Caco-2 (cell line): ENCODE measurements at regions not wholly inside any gene's neighbourhood (a gene's known extent, or its start where the extent isn't known, plus 50 kb on each side); places are given as distances from the start of the nearest gene placed in this dataset.

Experiments
- BruUV-seq: library from RNA; stranded (reverse); fragments of 400-500 nt; replicated peaks from 2 replicates; lab custom pipeline; 2021; lab: Mats Ljungman, UMichigan
- CTCF ChIA-PET: fragments of 300-600 bp; sonication (Branson Sonifier 250); formaldehyde crosslinking; loops from one replicate; lab custom pipeline; 2022; ENCODE audit warnings: antibody characterized with exemption; lab: Charles Lee
- POLR2A ChIA-PET: fragments of 300-600 bp; sonication (Branson Sonifier 250); formaldehyde crosslinking; loops from one replicate; lab custom pipeline; 2022; ENCODE audit warnings: antibody characterized with exemption; lab: Charles Lee
- DNase-seq, 2 experiments: peaks; one replicate each; pipeline versions ENCODE4 v3.0.0 to v3.0.0-alpha.2; 2020 to 2022
- H3K27me3 ChIP-seq: replicated peaks from 2 replicates; pipeline ENCODE4 v1.6.0; 2011; ENCODE audit warnings: low read length; ENCODE audit not compliant: control insufficient read depth, insufficient read depth
- H3K36me3 ChIP-seq: 2 replicates; pipeline ENCODE4 v1.5.1; 2011; ENCODE audit warnings: low read length; ENCODE audit not compliant: control insufficient read depth, insufficient read depth
- H3K4me1 ChIP-seq: fragments of 250-450 bp; sonication (Bioruptor Pico); 2 replicates; pipeline ENCODE4 v1.5.1; 2020; ENCODE audit warnings: mild to moderate bottlenecking
- H3K4me3 ChIP-seq: 2 replicates; pipeline ENCODE4 v1.5.1; 2011; ENCODE audit warnings: low read depth, mild to moderate bottlenecking, control low read depth, low read length
- H3K9me3 ChIP-seq: fragments of 250-450 bp; sonication (Bioruptor Pico); 2 replicates; pipeline ENCODE4 v1.5.1; 2020; ENCODE audit warnings: mild to moderate bottlenecking, moderate library complexity
- H3K27ac Mint-ChIP-seq: one replicate; pipeline ENCODE4 v1.8.0; 2022; ENCODE audit warnings: mixed read lengths; ENCODE audit not compliant: unreplicated experiment
- H3K27me3 Mint-ChIP-seq: one replicate; pipeline ENCODE4 v1.8.0; 2022; ENCODE audit warnings: mixed read lengths; ENCODE audit not compliant: insufficient read depth, unreplicated experiment
- H3K36me3 Mint-ChIP-seq: one replicate; pipeline ENCODE4 v1.8.0; 2022; ENCODE audit warnings: mild to moderate bottlenecking, mixed read lengths; ENCODE audit not compliant: insufficient read depth, unreplicated experiment
- H3K4me1 Mint-ChIP-seq: one replicate; pipeline ENCODE4 v1.8.0; 2022; ENCODE audit warnings: low read depth, mixed read lengths; ENCODE audit not compliant: unreplicated experiment
- H3K4me3 Mint-ChIP-seq: one replicate; pipeline ENCODE4 v1.8.0; 2022; ENCODE audit warnings: mild to moderate bottlenecking, moderate library complexity, mixed read lengths; ENCODE audit not compliant: unreplicated experiment
- H3K9me3 Mint-ChIP-seq: one replicate; pipeline ENCODE4 v1.8.0; 2022; ENCODE audit warnings: mixed read lengths; ENCODE audit not compliant: unreplicated experiment
- CTCF ChIP-seq, 2 experiments: fragments of 200-600 bp in 1 of 2; IDR thresholded peaks; 1 replicate in 1 of 2; 2 replicates in 1 of 2; pipeline versions ENCODE4 v1.5.1 to v1.8.0; 2011 to 2022; ENCODE audit warnings: antibody characterized with exemption in 1 of 2, control low read depth in 1 of 2, inconsistent platforms in 1 of 2, low read depth in 1 of 2, low read length in 1 of 2, mild to moderate bottlenecking in 1 of 2, moderate library complexity in 1 of 2; ENCODE audit not compliant: insufficient read depth in 1 of 2, severe bottlenecking in 1 of 2, unreplicated experiment in 1 of 2
- intact Hi-C: fragments of 100-400 bp; cut with micrococcal nuclease; formaldehyde crosslinking; loops from one replicate; pipeline ENCODE4 v1.10.0; 2022; ENCODE audit not compliant: unreplicated experiment

- ChIA-PET CTCF (no interaction called here), POLR2A (no interaction called here)
- Mint-ChIP-seq H3K36me3 (no peaks in the 10 kb centered on the region), H3K27ac (no peak overlapping the region), H3K4me1 (no peaks in the 10 kb centered on the region), H3K9me3 (no peaks in the 10 kb centered on the region), H3K27me3 (no peaks in the 10 kb centered on the region), H3K4me3 (no peak overlapping the region)
- Histone ChIP-seq H3K9me3 (no peaks in the 10 kb centered on the region), H3K27me3 (no peaks in the 10 kb centered on the region), H3K4me1 (no peaks in the 10 kb centered on the region), H3K4me3 (no peak overlapping the region), H3K36me3 (no peaks in the 10 kb centered on the region)
- no peak for TF ChIP-seq CTCF (IDR thresholded peaks at IDR 0.05; ENCODE audit: insufficient read depth in 1 of 2, low read depth in 1 of 2, low read length in 1 of 2, severe bottlenecking in 1 of 2, unreplicated experiment in 1 of 2)
- no TSS peak for BruUV-seq
- no peak for DNase-seq
- intact Hi-C loops: no loop called here
These were observed 70.1 kb upstream of the RPS6KA2 start for GRCh38 chr6:166697113-166697512.

GRCh38 chr6:166693880-166694279, 66.8 kb upstream of the RPS6KA2 start:
- Histone ChIP-seq H3K9me3 (no peaks in the 10 kb centered on the region), H3K36me3 (no peaks in the 10 kb centered on the region), H3K27me3 (no peaks in the 10 kb centered on the region), H3K4me1 (no peaks in the 10 kb centered on the region), H3K4me3 (no peak overlapping the region)
- Mint-ChIP-seq H3K9me3 (no peaks in the 10 kb centered on the region), H3K27ac (no peak overlapping the region), H3K4me3 (no peak overlapping the region), H3K27me3 (peaks cover 3% of the 10 kb centered on the region), H3K4me1 (no peaks in the 10 kb centered on the region), H3K36me3 (no peaks in the 10 kb centered on the region)
- ChIA-PET CTCF (no interaction called here), POLR2A (no interaction called here)
- intact Hi-C loops: no loop called here
- BruUV-seq: no TSS peak
- no peak for TF ChIP-seq CTCF (IDR thresholded peaks at IDR 0.05; ENCODE audit: insufficient read depth in 1 of 2, low read depth in 1 of 2, low read length in 1 of 2, severe bottlenecking in 1 of 2, unreplicated experiment in 1 of 2)
- DNase-seq: no peak

- peaks cover 3% of the 10 kb centered on the region for H3K27me3 Mint-ChIP-seq
- Histone ChIP-seq H3K9me3 (no peaks in the 10 kb centered on the region), H3K36me3 (no peaks in the 10 kb centered on the region), H3K27me3 (no peaks in the 10 kb centered on the region), H3K4me3 (no peak overlapping the region), H3K4me1 (no peaks in the 10 kb centered on the region)
- no peaks in the 10 kb centered on the region for H3K36me3 Mint-ChIP-seq
- H3K27ac Mint-ChIP-seq: no peak overlapping the region
- TF ChIP-seq CTCF (IDR thresholded peaks at IDR 0.05; ENCODE audit: insufficient read depth in 1 of 2, low read depth in 1 of 2, low read length in 1 of 2, severe bottlenecking in 1 of 2, unreplicated experiment in 1 of 2): no peak
- no peaks in the 10 kb centered on the region for H3K4me1 Mint-ChIP-seq
- POLR2A ChIA-PET: no interaction called here
- CTCF ChIA-PET: no interaction called here
- H3K9me3 Mint-ChIP-seq: no peaks in the 10 kb centered on the region
- no peak for DNase-seq
- intact Hi-C loops: no loop called here
- H3K4me3 Mint-ChIP-seq: no peak overlapping the region
- BruUV-seq: no TSS peak
These were observed 65.8 kb upstream of the RPS6KA2 start for GRCh38 chr6:166692723-166693302.
